Vagina (tissue), 2 donors: ENCODE measurements at regions not wholly inside any gene's neighbourhood (a gene's known extent, or its start where the extent isn't known, plus 50 kb on each side); places are given as distances from the start of the nearest gene placed in this dataset.

Source experiments
- POLR2A ChIP-seq, 2 donors: fragments of 450-650 bp; IDR thresholded peaks; one replicate each; pipeline ENCODE4 v1.6.1; 2017; ENCODE audit warnings: antibody characterized with exemption in 2 of 2, mild to moderate bottlenecking in 2 of 2, moderate library complexity in 2 of 2
- TF ChIP-seq, protein P1 (sequence below), 3 experiments: fragments of 450-650 bp in 2 of 3; fragments of 200-600 bp in 1 of 3; sonication (generic) in 1 of 3; IDR thresholded peaks; one replicate each; pipeline ENCODE4 v1.5.1; 2017 to 2019; ENCODE audit warnings: antibody characterized with exemption in 3 of 3, mild to moderate bottlenecking in 2 of 3, moderate library complexity in 2 of 3

DNA sequence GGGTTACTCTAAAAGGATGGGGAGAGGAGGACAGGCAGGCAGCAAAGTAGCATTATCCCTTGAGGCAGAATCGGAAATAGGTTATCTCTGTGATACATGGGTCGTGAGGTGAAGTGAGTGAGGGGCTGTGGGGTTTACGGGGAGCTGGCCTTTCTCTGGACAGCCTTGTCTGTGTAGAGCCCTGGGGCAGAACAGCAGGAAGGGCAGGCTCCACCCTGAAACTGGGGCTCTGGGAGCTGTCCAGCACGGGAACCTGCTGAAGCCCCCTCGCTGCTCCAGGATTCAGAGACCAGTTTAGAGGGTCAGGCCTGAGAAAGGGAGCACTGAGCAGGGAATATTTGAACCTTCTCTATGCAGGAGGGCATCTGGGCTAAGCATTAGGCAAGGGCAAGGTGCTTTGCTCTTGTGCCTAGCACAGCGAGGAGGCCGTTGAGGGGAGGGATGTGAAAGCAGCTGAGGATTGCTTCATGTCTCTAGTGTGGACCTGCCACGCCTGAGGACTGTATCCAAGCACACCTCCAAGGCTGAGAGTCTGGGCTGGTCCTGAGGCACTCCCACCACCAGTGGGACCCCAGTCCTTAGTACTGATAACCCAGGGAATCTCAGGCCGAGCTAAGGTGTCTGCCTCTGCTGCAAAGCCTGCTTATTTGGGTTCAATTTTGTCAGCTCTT lies 55.8 kb downstream of the NAV1 start:
- TF ChIP-seq, protein P1, sequence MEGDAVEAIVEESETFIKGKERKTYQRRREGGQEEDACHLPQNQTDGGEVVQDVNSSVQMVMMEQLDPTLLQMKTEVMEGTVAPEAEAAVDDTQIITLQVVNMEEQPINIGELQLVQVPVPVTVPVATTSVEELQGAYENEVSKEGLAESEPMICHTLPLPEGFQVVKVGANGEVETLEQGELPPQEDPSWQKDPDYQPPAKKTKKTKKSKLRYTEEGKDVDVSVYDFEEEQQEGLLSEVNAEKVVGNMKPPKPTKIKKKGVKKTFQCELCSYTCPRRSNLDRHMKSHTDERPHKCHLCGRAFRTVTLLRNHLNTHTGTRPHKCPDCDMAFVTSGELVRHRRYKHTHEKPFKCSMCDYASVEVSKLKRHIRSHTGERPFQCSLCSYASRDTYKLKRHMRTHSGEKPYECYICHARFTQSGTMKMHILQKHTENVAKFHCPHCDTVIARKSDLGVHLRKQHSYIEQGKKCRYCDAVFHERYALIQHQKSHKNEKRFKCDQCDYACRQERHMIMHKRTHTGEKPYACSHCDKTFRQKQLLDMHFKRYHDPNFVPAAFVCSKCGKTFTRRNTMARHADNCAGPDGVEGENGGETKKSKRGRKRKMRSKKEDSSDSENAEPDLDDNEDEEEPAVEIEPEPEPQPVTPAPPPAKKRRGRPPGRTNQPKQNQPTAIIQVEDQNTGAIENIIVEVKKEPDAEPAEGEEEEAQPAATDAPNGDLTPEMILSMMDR (IDR thresholded peaks at IDR 0.05) = no peak
- no peak for TF ChIP-seq POLR2A (IDR thresholded peaks at IDR 0.05)
